ENCODE measurements at regions not wholly inside any gene's neighbourhood (a gene's known extent, or its start where the extent isn't known, plus 50 kb on each side); places are given as distances from the start of the nearest gene placed in this dataset.

DNA sequence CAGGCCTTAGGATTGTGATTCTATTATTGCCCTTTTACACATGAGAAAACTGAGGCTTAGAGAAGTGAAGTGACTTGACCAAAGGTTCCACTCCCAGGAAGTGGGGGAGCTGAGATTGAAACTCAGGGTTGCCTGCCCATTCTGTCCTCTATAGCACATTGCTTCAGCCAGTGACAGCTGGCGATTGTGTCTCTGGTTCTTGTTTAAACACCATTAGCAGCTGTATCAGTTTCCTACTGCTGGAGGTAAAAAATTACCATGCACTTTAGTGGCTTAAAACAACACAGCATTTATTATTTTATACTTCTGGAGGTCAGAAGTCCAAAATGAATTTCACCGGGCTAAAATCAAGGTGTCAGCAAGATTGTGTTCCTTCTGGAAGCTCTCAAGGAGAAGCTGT lies 205.8 kb upstream of the MAMLD1 start:
- in situ Hi-C loops (cut with HindIII; ENCODE audit: extremely low pct_ligation_motif_present, low pct_unique_long_range_greater_than_20kb) = no loop called here
- H2AFZ ChIP-seq (ENCODE audit: low read length) = no peak overlapping the region
- ChIA-PET POLR2A (no interaction called here), CTCF (ENCODE audit: low intra/inter-chr PET ratio, low total read pairs) (no interaction called here)
- 14% methylated on average over 1 of the region's 2 CpGs for WGBS (ENCODE audit: low lambda C conversion rate)
- no peaks in the 10 kb centered on the region for H4K20me1 ChIP-seq (ENCODE audit: insufficient read depth, low read length)
- DNase-seq (ENCODE audit: low spot score) (no peak), FAIRE-seq (no peak), ATAC-seq (no peak)
- no peak overlapping the region for H3K9ac ChIP-seq (ENCODE audit: insufficient read depth, low read depth, low read length)
- H3K9me3 ChIP-seq (ENCODE audit: low read length) = no peaks in the 10 kb centered on the region
- no peak overlapping the region for H3K4me2 ChIP-seq (ENCODE audit: low read depth, low read length)
- BruUV-seq (replicated peaks) = no TSS peak
- no peak overlapping the region for H3K4me3 ChIP-seq (replicated peaks in 1 of 3; ENCODE audit: insufficient read depth in 1 of 3, low read depth in 2 of 3, low read length in 3 of 3)
- no peaks in the 10 kb centered on the region for H3K4me1 ChIP-seq (ENCODE audit: insufficient read depth, low read length)
- no peaks in the 10 kb centered on the region for H3K79me2 ChIP-seq (ENCODE audit: insufficient read depth, low read length)
- no peaks in the 10 kb centered on the region for H3K36me3 ChIP-seq (replicated peaks in 1 of 2; ENCODE audit: control insufficient read depth in 1 of 2, insufficient read depth in 2 of 2, low read length in 2 of 2)
- intact Hi-C loops (cut with micrococcal nuclease; ENCODE audit: unreplicated experiment) = no loop called here
- no peak overlapping the region for H3K27ac ChIP-seq (ENCODE audit: extremely low read length, insufficient read depth, low read length)
- TF ChIP-seq HMG20A (CRISPR knock-in tag; IDR thresholded peaks at IDR 0.05; ENCODE audit: borderline replicate concordance) = no peak
- no peak for TF ChIP-seq SAP130 (CRISPR knock-in tag; IDR thresholded peaks at IDR 0.05; ENCODE audit: low read depth)
- TF ChIP-seq ARNT2 (CRISPR knock-in tag; IDR thresholded peaks at IDR 0.05; ENCODE audit: low read depth) = no peak
- no peak for TF ChIP-seq KAT7 (CRISPR knock-in tag; IDR thresholded peaks at IDR 0.05; ENCODE audit: borderline replicate concordance)
- no peak for TF ChIP-seq ZBTB20 (CRISPR knock-in tag; IDR thresholded peaks at IDR 0.05; ENCODE audit: borderline replicate concordance, low read depth)
- no peak for TF ChIP-seq RFX3 (CRISPR knock-in tag; IDR thresholded peaks at IDR 0.05)
- no peak for TF ChIP-seq ZSCAN22 (CRISPR knock-in tag; IDR thresholded peaks at IDR 0.05)
- no peak for TF ChIP-seq ZNF629 (CRISPR knock-in tag; conservative IDR thresholded peaks at IDR 0.05)
- no peak for TF ChIP-seq HOXA7 (CRISPR knock-in tag; IDR thresholded peaks at IDR 0.05)
- TF ChIP-seq, protein P1, sequence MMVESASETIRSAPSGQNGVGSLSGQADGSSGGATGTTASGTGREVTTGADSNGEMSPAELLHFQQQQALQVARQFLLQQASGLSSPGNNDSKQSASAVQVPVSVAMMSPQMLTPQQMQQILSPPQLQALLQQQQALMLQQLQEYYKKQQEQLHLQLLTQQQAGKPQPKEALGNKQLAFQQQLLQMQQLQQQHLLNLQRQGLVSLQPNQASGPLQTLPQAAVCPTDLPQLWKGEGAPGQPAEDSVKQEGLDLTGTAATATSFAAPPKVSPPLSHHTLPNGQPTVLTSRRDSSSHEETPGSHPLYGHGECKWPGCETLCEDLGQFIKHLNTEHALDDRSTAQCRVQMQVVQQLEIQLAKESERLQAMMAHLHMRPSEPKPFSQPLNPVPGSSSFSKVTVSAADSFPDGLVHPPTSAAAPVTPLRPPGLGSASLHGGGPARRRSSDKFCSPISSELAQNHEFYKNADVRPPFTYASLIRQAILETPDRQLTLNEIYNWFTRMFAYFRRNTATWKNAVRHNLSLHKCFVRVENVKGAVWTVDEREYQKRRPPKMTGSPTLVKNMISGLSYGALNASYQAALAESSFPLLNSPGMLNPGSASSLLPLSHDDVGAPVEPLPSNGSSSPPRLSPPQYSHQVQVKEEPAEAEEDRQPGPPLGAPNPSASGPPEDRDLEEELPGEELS (CRISPR knock-in tag; IDR thresholded peaks at IDR 0.05) = no peak
- no peak for TF ChIP-seq RNF2 (conservative IDR thresholded peaks at IDR 0.05; ENCODE audit: low read depth)
- TF ChIP-seq GFI1 (CRISPR knock-in tag; IDR thresholded peaks at IDR 0.05; ENCODE audit: borderline replicate concordance) = no peak
- no peaks in the 10 kb centered on the region for H3K27me3 ChIP-seq (ENCODE audit: control insufficient read depth in 1 of 2, insufficient read depth in 2 of 2, low read length in 2 of 2)

Measured in HepG2 (cell line).